ENCODE measurements at regions not wholly inside any gene's neighbourhood (a gene's known extent, or its start where the extent isn't known, plus 50 kb on each side); places are given as distances from the start of the nearest gene placed in this dataset.

- no peak for TF ChIP-seq RARB (CRISPR knock-in tag; IDR thresholded peaks at IDR 0.05)
- no peak for TF ChIP-seq CSRNP3 (CRISPR knock-in tag; IDR thresholded peaks at IDR 0.05)
- no peak for TF ChIP-seq ZC3H10 (CRISPR knock-in tag; IDR thresholded peaks at IDR 0.05)
- no peak for TF ChIP-seq PATZ1 (CRISPR knock-in tag; IDR thresholded peaks at IDR 0.05; ENCODE audit: borderline replicate concordance)
- TF ChIP-seq PPARA (CRISPR knock-in tag; IDR thresholded peaks at IDR 0.05; ENCODE audit: borderline replicate concordance) = no peak
- no peak for TF ChIP-seq TCF4 (CRISPR knock-in tag; IDR thresholded peaks at IDR 0.05; ENCODE audit: borderline replicate concordance)
- no peak for TF ChIP-seq POU6F1 (CRISPR knock-in tag; IDR thresholded peaks at IDR 0.05; ENCODE audit: borderline replicate concordance, low read depth)
- TF ChIP-seq ZFP3 (CRISPR knock-in tag; IDR thresholded peaks at IDR 0.05) = no peak
- no peak for TF ChIP-seq ARNTL (CRISPR knock-in tag; IDR thresholded peaks at IDR 0.05; ENCODE audit: borderline replicate concordance, low read depth)
Measured at GRCh38 chr5:174785120-174785680, 60.8 kb downstream of the MSX2 start.
